Endothelial cell of umbilical vein (primary cell): ENCODE measurements at regions not wholly inside any gene's neighbourhood (a gene's known extent, or its start where the extent isn't known, plus 50 kb on each side); places are given as distances from the start of the nearest gene placed in this dataset.

ENCODE experiments used
- EZH2 ChIP-seq: IDR thresholded peaks from 2 replicates; pipeline ENCODE4 v1.6.1; 2012; ENCODE audit warnings: borderline replicate concordance, low read depth, mild to moderate bottlenecking, moderate library complexity, low read length, inconsistent platforms; ENCODE audit not compliant: severe bottlenecking
- POLR2A ChIP-seq: IDR thresholded peaks from 2 replicates; pipeline ENCODE4 v1.6.1; 2012; ENCODE audit warnings: low read depth, mild to moderate bottlenecking, control low read depth, low read length
- POLR2AphosphoS5 ChIP-seq: IDR thresholded peaks from 2 replicates; pipeline ENCODE4 v1.6.1; 2012; ENCODE audit warnings: low read depth, mild to moderate bottlenecking, control low read depth, low read length, moderate library complexity; ENCODE audit not compliant: insufficient read depth
- TF ChIP-seq, protein P1 (sequence below), 2 donors: IDR thresholded peaks; 1 replicate in 1 of 2; 2 replicates in 1 of 2; pipeline ENCODE4 v1.5.1; 2011; ENCODE audit warnings: low read length in 2 of 2, mild to moderate bottlenecking in 2 of 2, moderate library complexity in 2 of 2, control low read depth in 1 of 2, inconsistent platforms in 1 of 2, low read depth in 1 of 2; ENCODE audit not compliant: insufficient read depth in 1 of 2; ENCODE audit errors: extremely low read depth in 1 of 2

DNA sequence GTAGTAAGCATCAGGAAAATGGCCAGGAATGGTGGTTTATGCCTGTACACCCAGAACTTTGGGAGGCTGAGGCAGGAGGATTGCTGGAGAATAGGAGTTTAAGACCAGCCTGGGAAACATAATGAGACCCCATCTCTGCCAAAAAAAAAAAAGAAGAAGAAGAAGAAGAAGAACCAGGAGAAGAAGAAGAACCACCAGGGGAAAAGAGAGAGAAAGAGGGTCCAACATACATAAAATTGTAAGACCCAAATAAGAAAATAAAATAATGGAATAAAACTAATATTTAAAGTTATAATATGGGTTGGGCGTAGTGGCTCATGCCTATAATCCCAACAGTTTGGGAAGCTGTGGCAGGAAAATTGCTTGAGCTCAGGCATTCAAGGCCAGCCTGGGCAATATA, 408.4 kb downstream of the ZFHX3 start:
- no peak for TF ChIP-seq POLR2A
- no peak for TF ChIP-seq POLR2AphosphoS5
- TF ChIP-seq, protein P1, sequence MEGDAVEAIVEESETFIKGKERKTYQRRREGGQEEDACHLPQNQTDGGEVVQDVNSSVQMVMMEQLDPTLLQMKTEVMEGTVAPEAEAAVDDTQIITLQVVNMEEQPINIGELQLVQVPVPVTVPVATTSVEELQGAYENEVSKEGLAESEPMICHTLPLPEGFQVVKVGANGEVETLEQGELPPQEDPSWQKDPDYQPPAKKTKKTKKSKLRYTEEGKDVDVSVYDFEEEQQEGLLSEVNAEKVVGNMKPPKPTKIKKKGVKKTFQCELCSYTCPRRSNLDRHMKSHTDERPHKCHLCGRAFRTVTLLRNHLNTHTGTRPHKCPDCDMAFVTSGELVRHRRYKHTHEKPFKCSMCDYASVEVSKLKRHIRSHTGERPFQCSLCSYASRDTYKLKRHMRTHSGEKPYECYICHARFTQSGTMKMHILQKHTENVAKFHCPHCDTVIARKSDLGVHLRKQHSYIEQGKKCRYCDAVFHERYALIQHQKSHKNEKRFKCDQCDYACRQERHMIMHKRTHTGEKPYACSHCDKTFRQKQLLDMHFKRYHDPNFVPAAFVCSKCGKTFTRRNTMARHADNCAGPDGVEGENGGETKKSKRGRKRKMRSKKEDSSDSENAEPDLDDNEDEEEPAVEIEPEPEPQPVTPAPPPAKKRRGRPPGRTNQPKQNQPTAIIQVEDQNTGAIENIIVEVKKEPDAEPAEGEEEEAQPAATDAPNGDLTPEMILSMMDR (IDR thresholded peaks at IDR 0.05; ENCODE audit: extremely low read depth in 1 of 2, insufficient read depth in 1 of 2, low read depth in 1 of 2, low read length in 2 of 2) = no peak
- no peak for TF ChIP-seq EZH2
